Calu3 (cell line): ENCODE measurements at regions not wholly inside any gene's neighbourhood (a gene's known extent, or its start where the extent isn't known, plus 50 kb on each side); places are given as distances from the start of the nearest gene placed in this dataset.

Source experiments
- BruUV-seq: library from RNA; stranded (reverse); fragments of 400-500 nt; replicated peaks from 2 replicates; lab custom pipeline; 2021; lab: Mats Ljungman, UMichigan
- CTCF ChIA-PET: fragments of 300-600 bp; sonication (Branson Sonifier 250); formaldehyde crosslinking; loops from one replicate; lab custom pipeline; 2022; ENCODE audit warnings: antibody characterized with exemption; lab: Charles Lee
- DNase-seq: peaks from one replicate; pipeline ENCODE4 v3.0.0; 2022
- H3K27ac Mint-ChIP-seq: one replicate; pipeline ENCODE4 v1.8.0; 2022; ENCODE audit warnings: mixed read lengths; ENCODE audit not compliant: unreplicated experiment
- H3K27me3 Mint-ChIP-seq: one replicate; pipeline ENCODE4 v1.8.0; 2022; ENCODE audit warnings: mixed read lengths; ENCODE audit not compliant: unreplicated experiment
- H3K36me3 Mint-ChIP-seq: one replicate; pipeline ENCODE4 v1.8.0; 2022; ENCODE audit warnings: mild to moderate bottlenecking, moderate library complexity, mixed read lengths; ENCODE audit not compliant: insufficient read depth, unreplicated experiment
- H3K4me1 Mint-ChIP-seq: one replicate; pipeline ENCODE4 v1.8.0; 2022; ENCODE audit warnings: mild to moderate bottlenecking, low read depth, mixed read lengths; ENCODE audit not compliant: unreplicated experiment
- H3K4me3 Mint-ChIP-seq: one replicate; pipeline ENCODE4 v1.8.0; 2022; ENCODE audit warnings: mild to moderate bottlenecking, low read depth, moderate library complexity, mixed read lengths; ENCODE audit not compliant: unreplicated experiment
- H3K9me3 Mint-ChIP-seq: one replicate; pipeline ENCODE4 v1.8.0; 2022; ENCODE audit warnings: low read depth, mixed read lengths; ENCODE audit not compliant: unreplicated experiment
- intact Hi-C: fragments of 100-400 bp; cut with micrococcal nuclease; formaldehyde crosslinking; loops from one replicate; pipeline ENCODE4 v1.10.0; 2022; ENCODE audit not compliant: unreplicated experiment
- TF ChIP-seq, protein P1 (sequence below): fragments of 200-600 bp; IDR thresholded peaks from one replicate; pipeline ENCODE4 v1.8.0; 2022; ENCODE audit warnings: antibody characterized with exemption; ENCODE audit not compliant: unreplicated experiment

- H3K4me1 Mint-ChIP-seq, result no peaks in the 10 kb centered on the region
- DNase-seq, result no peak
- CTCF ChIA-PET, result interaction anchor here (0.5 kb wide), 2 partner anchors 61 to 662 kb away, joined by 4 to 5 read pairs; no protein-coding TSS in a partner anchor
- H3K4me3 Mint-ChIP-seq, result no peak overlapping the region
- peaks cover 57% of the 10 kb centered on the region for H3K27me3 Mint-ChIP-seq
- no peaks in the 10 kb centered on the region for H3K9me3 Mint-ChIP-seq
- TF ChIP-seq, protein P1, sequence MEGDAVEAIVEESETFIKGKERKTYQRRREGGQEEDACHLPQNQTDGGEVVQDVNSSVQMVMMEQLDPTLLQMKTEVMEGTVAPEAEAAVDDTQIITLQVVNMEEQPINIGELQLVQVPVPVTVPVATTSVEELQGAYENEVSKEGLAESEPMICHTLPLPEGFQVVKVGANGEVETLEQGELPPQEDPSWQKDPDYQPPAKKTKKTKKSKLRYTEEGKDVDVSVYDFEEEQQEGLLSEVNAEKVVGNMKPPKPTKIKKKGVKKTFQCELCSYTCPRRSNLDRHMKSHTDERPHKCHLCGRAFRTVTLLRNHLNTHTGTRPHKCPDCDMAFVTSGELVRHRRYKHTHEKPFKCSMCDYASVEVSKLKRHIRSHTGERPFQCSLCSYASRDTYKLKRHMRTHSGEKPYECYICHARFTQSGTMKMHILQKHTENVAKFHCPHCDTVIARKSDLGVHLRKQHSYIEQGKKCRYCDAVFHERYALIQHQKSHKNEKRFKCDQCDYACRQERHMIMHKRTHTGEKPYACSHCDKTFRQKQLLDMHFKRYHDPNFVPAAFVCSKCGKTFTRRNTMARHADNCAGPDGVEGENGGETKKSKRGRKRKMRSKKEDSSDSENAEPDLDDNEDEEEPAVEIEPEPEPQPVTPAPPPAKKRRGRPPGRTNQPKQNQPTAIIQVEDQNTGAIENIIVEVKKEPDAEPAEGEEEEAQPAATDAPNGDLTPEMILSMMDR, result no peak
- BruUV-seq, result no TSS peak
- H3K27ac Mint-ChIP-seq, result no peak overlapping the region
- H3K36me3 Mint-ChIP-seq, result no peaks in the 10 kb centered on the region
- intact Hi-C loops, result no loop called here
Observed at GRCh38 chr1:157291083-157291482, 152.9 kb upstream of the ETV3 start.

- no TSS peak for BruUV-seq
- intact Hi-C loops, result no loop called here
- DNase-seq, result no peak
- no peaks in the 10 kb centered on the region for H3K9me3 Mint-ChIP-seq
- no peaks in the 10 kb centered on the region for H3K36me3 Mint-ChIP-seq
- no peaks in the 10 kb centered on the region for H3K4me1 Mint-ChIP-seq
- H3K27ac Mint-ChIP-seq, result no peak overlapping the region
- peaks cover 57% of the 10 kb centered on the region for H3K27me3 Mint-ChIP-seq
- TF ChIP-seq, protein P1, result no peak
- CTCF ChIA-PET, result no interaction called here
- no peak overlapping the region for H3K4me3 Mint-ChIP-seq
Observed at GRCh38 chr1:157289424-157290105, 151.4 kb upstream of the ETV3 start.

DNA sequence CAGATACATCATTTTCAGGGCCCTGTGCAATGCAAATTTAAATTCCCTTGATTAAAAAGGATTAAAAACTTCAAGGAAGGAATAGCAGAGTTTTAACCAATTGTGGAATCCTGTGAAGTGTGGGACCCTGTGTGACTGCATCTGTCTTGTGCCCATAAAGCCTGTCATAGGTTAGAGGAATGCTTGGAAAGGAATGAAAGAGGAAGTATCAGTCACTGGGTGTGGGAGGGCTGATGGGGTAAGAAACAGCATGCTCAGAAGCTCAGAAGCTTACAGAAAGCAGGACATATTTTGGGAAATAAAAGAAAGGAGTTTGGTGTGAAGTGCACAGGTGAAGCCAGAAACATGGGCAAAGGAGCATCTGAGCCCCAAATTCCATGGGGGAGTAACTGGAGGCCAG is 150.8 kb upstream of the ETV3 start:
- peaks cover 60% of the 10 kb centered on the region for H3K27me3 Mint-ChIP-seq
- intact Hi-C loops, result no loop called here
- no peak for DNase-seq
- TF ChIP-seq, protein P1, result no peak
- BruUV-seq, result no TSS peak
- H3K4me1 Mint-ChIP-seq, result no peaks in the 10 kb centered on the region
- no peaks in the 10 kb centered on the region for H3K9me3 Mint-ChIP-seq
- no peaks in the 10 kb centered on the region for H3K36me3 Mint-ChIP-seq
- no peak overlapping the region for H3K27ac Mint-ChIP-seq
- CTCF ChIA-PET, result no interaction called here
- H3K4me3 Mint-ChIP-seq, result no peak overlapping the region

GRCh38 chr1:157288492-157288891 is 150.3 kb upstream of the ETV3 start:
- no peak for DNase-seq
- TF ChIP-seq, protein P1, result no peak
- no peaks in the 10 kb centered on the region for H3K4me1 Mint-ChIP-seq
- intact Hi-C loops, result no loop called here
- no TSS peak for BruUV-seq
- H3K9me3 Mint-ChIP-seq, result no peaks in the 10 kb centered on the region
- H3K27ac Mint-ChIP-seq, result no peak overlapping the region
- H3K36me3 Mint-ChIP-seq, result no peaks in the 10 kb centered on the region
- CTCF ChIA-PET, result no interaction called here
- peaks cover 65% of the 10 kb centered on the region for H3K27me3 Mint-ChIP-seq
- H3K4me3 Mint-ChIP-seq, result no peak overlapping the region
